K562 (cell line): ENCODE measurements at regions not wholly inside any gene's neighbourhood (a gene's known extent, or its start where the extent isn't known, plus 50 kb on each side); places are given as distances from the start of the nearest gene placed in this dataset.
A peak's percentile ranks its signal among the peaks of the same experiment; 100 is the strongest.

ENCODE experiments used
- ATAC-seq: fragments of 200-7000 bp; cut with Tn5 transposase; 3 replicates; pipeline ENCODE4 v1.9.1; 2020; ENCODE audit warnings: moderate library complexity
- BruUV-seq: library from RNA; stranded (reverse); fragments of 400-500 nt; replicated peaks from 2 replicates; lab custom pipeline; 2021; lab: Mats Ljungman, UMichigan
- CTCF ChIA-PET: fragments of 300-600 bp; formaldehyde crosslinking; extraction: SDS; loops from one replicate; lab custom pipeline; 2021; ENCODE audit warnings: low intra/inter-chr PET ratio; lab: Yijun Ruan, JAX
- POLR2A ChIA-PET: fragments of 300-600, 350-650 bp; sonication (Branson Sonifier 250); formaldehyde crosslinking; extraction: SDS; loops from one replicate; lab custom pipeline; 2021; ENCODE audit warnings: antibody characterized with exemption, inconsistent platforms; lab: Yijun Ruan, JAX
- DNase-seq, 4 experiments: peaks; one replicate each; pipeline versions ENCODE4 v3.0.0 to v3.0.0-alpha.2; 2011 to 2018; ENCODE audit warnings: low spot score in 3 of 4, mixed read lengths in 3 of 4; ENCODE audit errors: extremely low read depth in 1 of 4
- FAIRE-seq: peaks from 2 replicates; lab custom pipeline; 2011; peaks lifted over from hg19 to GRCh38; lab: Jason Lieb, UNC
- H2AFZ ChIP-seq: 2 replicates; pipeline ENCODE4 v1.6.0; 2011; ENCODE audit warnings: low read depth, low read length, control low read depth, inconsistent platforms
- H3K27ac ChIP-seq: fragments of 200-600 bp; 3 replicates; pipeline ENCODE4 v1.8.0; 2011; ENCODE audit warnings: low read depth, mild to moderate bottlenecking, control low read depth, inconsistent platforms, low read length, moderate library complexity, mixed read lengths; ENCODE audit errors: extremely low read depth
- H3K27me3 ChIP-seq, 2 experiments: fragments of 300-600 bp in 1 of 2; 2 replicates in 1 of 2; 3 replicates in 1 of 2; pipeline versions ENCODE4 v1.6.0 to v1.8.0; 2011; ENCODE audit warnings: inconsistent platforms in 2 of 2, low read length in 2 of 2, mild to moderate bottlenecking in 1 of 2, mixed read lengths in 1 of 2, moderate library complexity in 1 of 2; ENCODE audit not compliant: control insufficient read depth in 2 of 2, insufficient read depth in 2 of 2
- H3K36me3 ChIP-seq: fragments of 300-600 bp; 3 replicates; pipeline ENCODE4 v1.8.0; 2011; ENCODE audit warnings: mild to moderate bottlenecking, low read length, inconsistent platforms; ENCODE audit not compliant: control insufficient read depth, insufficient read depth
- H3K4me1 ChIP-seq, 2 experiments: fragments of 200-600 bp in 1 of 2; replicated peaks in 1 of 2; 2 replicates in 1 of 2; 3 replicates in 1 of 2; pipeline versions ENCODE4 v1.5.1 to v1.8.0; 2011; ENCODE audit warnings: inconsistent platforms in 2 of 2, low read length in 2 of 2, mild to moderate bottlenecking in 1 of 2, mixed read lengths in 1 of 2, moderate library complexity in 1 of 2; ENCODE audit not compliant: control insufficient read depth in 2 of 2, insufficient read depth in 2 of 2
- H3K4me2 ChIP-seq: 2 replicates; pipeline ENCODE4 v1.6.1; 2011; ENCODE audit warnings: low read length, control low read depth, inconsistent platforms, mixed read lengths; ENCODE audit not compliant: insufficient read depth
- H3K4me3 ChIP-seq: fragments of 200-600 bp; sonication (generic), shearing (Covaris generic); 2 replicates; pipeline ENCODE4 v1.5.1; 2016; ENCODE audit warnings: control low read depth, inconsistent platforms
- H3K79me2 ChIP-seq: fragments of 200-600 bp; 3 replicates; pipeline ENCODE4 v1.8.0; 2011; ENCODE audit warnings: low read length, inconsistent platforms; ENCODE audit not compliant: control insufficient read depth, insufficient read depth
- H3K9ac ChIP-seq, 2 experiments: 2 replicates each; pipeline versions ENCODE4 v1.6.0 to v1.6.1; 2011; ENCODE audit warnings: low read depth in 2 of 2, low read length in 2 of 2, control low read depth in 1 of 2, inconsistent platforms in 1 of 2, mild to moderate bottlenecking in 1 of 2, mixed read lengths in 1 of 2; ENCODE audit not compliant: insufficient read depth in 1 of 2
- H3K9me1 ChIP-seq: one replicate; pipeline ENCODE4 v1.6.0; 2011; ENCODE audit warnings: inconsistent platforms, mild to moderate bottlenecking, low read length, moderate library complexity; ENCODE audit not compliant: control insufficient read depth, insufficient read depth
- H3K9me3 ChIP-seq: replicated peaks from 2 replicates; pipeline ENCODE4 v1.5.1; 2011; ENCODE audit warnings: low read depth, low read length, inconsistent platforms; ENCODE audit not compliant: control insufficient read depth, insufficient read depth
- H4K20me1 ChIP-seq: replicated peaks from 2 replicates; pipeline ENCODE4 v1.6.1; 2011; ENCODE audit warnings: low read length, inconsistent platforms, mixed read lengths; ENCODE audit not compliant: control insufficient read depth, insufficient read depth
- WGBS: fragments of 100-300 bp; shearing (Covaris generic); methylation state at CpG from one replicate; pipeline ENCODE4 v1.1.6; 2016; ENCODE audit warnings: low coverage, mixed read lengths; ENCODE audit not compliant: insufficient coverage; ENCODE audit errors: missing lambda C conversion rate; 5-methylcytosine and 5-hydroxymethylcytosine counted together
- in situ Hi-C: fragments of 300-500 bp; cut with MboI; formaldehyde crosslinking; loops from 4 replicates; pipeline ENCODE4 v1.15.0; 2018; ENCODE audit warnings: inconsistent platforms, mixed read lengths
- intact Hi-C: fragments of 100-400 bp; cut with micrococcal nuclease; formaldehyde crosslinking; loops from 2 replicates; pipeline ENCODE4 v1.14.2; 2022
- TF ChIP-seq, protein P1 (sequence below), 3 experiments: fragments of 200-800 bp in 1 of 3; fragments of 250-450 bp in 1 of 3; fragments of 450-650 bp in 1 of 3; sonication (Bioruptor Pico) in 1 of 3; sonication (Bioruptor generic) in 1 of 3; formaldehyde crosslinking in 1 of 3; IDR thresholded peaks; 2 replicates each; pipeline versions ENCODE4 v1.6.1 to v1.8.0; 2016 to 2022; ENCODE audit warnings: mild to moderate bottlenecking in 2 of 3, missing genetic modification characterization in 2 of 3, missing compliant biosample characterization in 1 of 3, moderate library complexity in 1 of 3
- TF ChIP-seq, protein P2 (sequence below): fragments of 250-450 bp; sonication (Bioruptor Pico); IDR thresholded peaks from 2 replicates; pipeline ENCODE4 v1.4.0; 2020

- Histone ChIP-seq H3K9me1 (no peaks in the 10 kb centered on the region), H3K4me1 (no peaks in the 10 kb centered on the region), H3K79me2 (no peaks in the 10 kb centered on the region), H3K9me3 (no peaks in the 10 kb centered on the region), H3K27ac (no peak overlapping the region), H3K4me2 (no peak overlapping the region), H3K9ac (no peak overlapping the region), H4K20me1 (no peaks in the 10 kb centered on the region; the same call in 1 of the 2 replicates), H3K27me3 (peaks cover 0 to 24% of the 10 kb centered on the region in 2 experiments; a peak in 2 of 5 replicates), H3K4me3 (no peak overlapping the region), H2AFZ (no peak overlapping the region), H3K36me3 (no peaks in the 10 kb centered on the region)
- ATAC-seq (no peak), FAIRE-seq (no peak), DNase-seq (no peak)
- BruUV-seq, result no TSS peak
- TF ChIP-seq, protein P1, sequence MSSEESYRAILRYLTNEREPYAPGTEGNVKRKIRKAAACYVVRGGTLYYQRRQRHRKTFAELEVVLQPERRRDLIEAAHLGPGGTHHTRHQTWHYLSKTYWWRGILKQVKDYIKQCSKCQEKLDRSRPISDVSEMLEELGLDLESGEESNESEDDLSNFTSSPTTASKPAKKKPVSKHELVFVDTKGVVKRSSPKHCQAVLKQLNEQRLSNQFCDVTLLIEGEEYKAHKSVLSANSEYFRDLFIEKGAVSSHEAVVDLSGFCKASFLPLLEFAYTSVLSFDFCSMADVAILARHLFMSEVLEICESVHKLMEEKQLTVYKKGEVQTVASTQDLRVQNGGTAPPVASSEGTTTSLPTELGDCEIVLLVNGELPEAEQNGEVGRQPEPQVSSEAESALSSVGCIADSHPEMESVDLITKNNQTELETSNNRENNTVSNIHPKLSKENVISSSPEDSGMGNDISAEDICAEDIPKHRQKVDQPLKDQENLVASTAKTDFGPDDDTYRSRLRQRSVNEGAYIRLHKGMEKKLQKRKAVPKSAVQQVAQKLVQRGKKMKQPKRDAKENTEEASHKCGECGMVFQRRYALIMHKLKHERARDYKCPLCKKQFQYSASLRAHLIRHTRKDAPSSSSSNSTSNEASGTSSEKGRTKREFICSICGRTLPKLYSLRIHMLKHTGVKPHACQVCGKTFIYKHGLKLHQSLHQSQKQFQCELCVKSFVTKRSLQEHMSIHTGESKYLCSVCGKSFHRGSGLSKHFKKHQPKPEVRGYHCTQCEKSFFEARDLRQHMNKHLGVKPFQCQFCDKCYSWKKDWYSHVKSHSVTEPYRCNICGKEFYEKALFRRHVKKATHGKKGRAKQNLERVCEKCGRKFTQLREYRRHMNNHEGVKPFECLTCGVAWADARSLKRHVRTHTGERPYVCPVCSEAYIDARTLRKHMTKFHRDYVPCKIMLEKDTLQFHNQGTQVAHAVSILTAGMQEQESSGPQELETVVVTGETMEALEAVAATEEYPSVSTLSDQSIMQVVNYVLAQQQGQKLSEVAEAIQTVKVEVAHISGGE (CRISPR knock-in tag; IDR thresholded peaks at IDR 0.05), result peak in 1 of 3 experiments; percentile 32; a peak in 1 of 6 replicates
- TF ChIP-seq, protein P2, sequence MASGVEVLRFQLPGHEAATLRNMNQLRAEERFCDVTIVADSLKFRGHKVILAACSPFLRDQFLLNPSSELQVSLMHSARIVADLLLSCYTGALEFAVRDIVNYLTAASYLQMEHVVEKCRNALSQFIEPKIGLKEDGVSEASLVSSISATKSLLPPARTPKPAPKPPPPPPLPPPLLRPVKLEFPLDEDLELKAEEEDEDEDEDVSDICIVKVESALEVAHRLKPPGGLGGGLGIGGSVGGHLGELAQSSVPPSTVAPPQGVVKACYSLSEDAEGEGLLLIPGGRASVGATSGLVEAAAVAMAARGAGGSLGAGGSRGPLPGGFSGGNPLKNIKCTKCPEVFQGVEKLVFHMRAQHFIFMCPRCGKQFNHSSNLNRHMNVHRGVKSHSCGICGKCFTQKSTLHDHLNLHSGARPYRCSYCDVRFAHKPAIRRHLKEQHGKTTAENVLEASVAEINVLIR (CRISPR knock-in tag), result no peak
- CTCF ChIA-PET, result no interaction called here
- WGBS, result under 1% methylated on average over 8 of the region's 8 CpGs
- POLR2A ChIA-PET, result no interaction called here
- in situ Hi-C loops, result no loop called here
- intact Hi-C loops, result no loop called here
Measured at GRCh38 chr20:47887064-47887463, 101.8 kb upstream of the SULF2 start.
